Uterus (tissue), 2 donors: ENCODE measurements at regions not wholly inside any gene's neighbourhood (a gene's known extent, or its start where the extent isn't known, plus 50 kb on each side); places are given as distances from the start of the nearest gene placed in this dataset.

Source experiments
- POLR2A ChIP-seq, 2 donors: fragments of 450-650 bp; IDR thresholded peaks; one replicate each; pipeline ENCODE4 v1.6.1; 2016; ENCODE audit warnings: antibody characterized with exemption in 2 of 2, mild to moderate bottlenecking in 1 of 2, moderate library complexity in 1 of 2
- TF ChIP-seq, protein P1 (sequence below), 4 experiments: fragments of 200-600 bp in 2 of 4; fragments of 450-650 bp in 2 of 4; sonication (generic) in 2 of 4; IDR thresholded peaks; one replicate each; pipeline ENCODE4 v1.5.1; 2016 to 2019; ENCODE audit warnings: antibody characterized with exemption in 4 of 4, mild to moderate bottlenecking in 2 of 4, moderate library complexity in 1 of 4

DNA sequence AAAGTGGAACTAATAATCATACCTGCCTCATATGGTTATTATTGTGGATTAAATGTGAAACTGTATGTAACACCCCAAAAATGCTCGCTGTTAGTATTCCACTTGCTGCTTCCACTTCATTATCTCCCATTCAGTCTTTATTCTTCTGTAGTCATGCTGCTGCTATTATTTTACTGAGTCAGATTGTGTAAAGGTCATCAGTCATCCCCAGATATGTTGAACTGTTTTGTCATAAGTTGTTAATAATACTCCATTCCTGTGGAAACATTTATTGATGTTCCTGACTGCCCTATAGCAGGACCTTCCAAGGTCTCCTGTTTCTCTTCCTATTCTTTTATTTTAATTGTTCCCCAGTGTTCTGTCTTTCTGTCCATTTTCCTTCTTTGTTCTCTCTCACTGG, 1148.3 kb downstream of the EPHA7 start:
- no peak for TF ChIP-seq POLR2A (IDR thresholded peaks at IDR 0.05)
- TF ChIP-seq, protein P1, sequence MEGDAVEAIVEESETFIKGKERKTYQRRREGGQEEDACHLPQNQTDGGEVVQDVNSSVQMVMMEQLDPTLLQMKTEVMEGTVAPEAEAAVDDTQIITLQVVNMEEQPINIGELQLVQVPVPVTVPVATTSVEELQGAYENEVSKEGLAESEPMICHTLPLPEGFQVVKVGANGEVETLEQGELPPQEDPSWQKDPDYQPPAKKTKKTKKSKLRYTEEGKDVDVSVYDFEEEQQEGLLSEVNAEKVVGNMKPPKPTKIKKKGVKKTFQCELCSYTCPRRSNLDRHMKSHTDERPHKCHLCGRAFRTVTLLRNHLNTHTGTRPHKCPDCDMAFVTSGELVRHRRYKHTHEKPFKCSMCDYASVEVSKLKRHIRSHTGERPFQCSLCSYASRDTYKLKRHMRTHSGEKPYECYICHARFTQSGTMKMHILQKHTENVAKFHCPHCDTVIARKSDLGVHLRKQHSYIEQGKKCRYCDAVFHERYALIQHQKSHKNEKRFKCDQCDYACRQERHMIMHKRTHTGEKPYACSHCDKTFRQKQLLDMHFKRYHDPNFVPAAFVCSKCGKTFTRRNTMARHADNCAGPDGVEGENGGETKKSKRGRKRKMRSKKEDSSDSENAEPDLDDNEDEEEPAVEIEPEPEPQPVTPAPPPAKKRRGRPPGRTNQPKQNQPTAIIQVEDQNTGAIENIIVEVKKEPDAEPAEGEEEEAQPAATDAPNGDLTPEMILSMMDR (IDR thresholded peaks at IDR 0.05) = no peak
